ENCODE measurements at regions not wholly inside any gene's neighbourhood (a gene's known extent, or its start where the extent isn't known, plus 50 kb on each side); places are given as distances from the start of the nearest gene placed in this dataset.

GRCh38 chr13:65937251-65937650 is 1292.9 kb downstream of the PCDH9 start:
- Histone ChIP-seq H3K27me3 (no peaks in the 10 kb centered on the region), H3K4me1 (no peaks in the 10 kb centered on the region), H3K27ac (no peak overlapping the region), H3K4me3 (no peak overlapping the region), H3K36me3 (no peaks in the 10 kb centered on the region), H3K9me3 (no peaks in the 10 kb centered on the region)
- 53 to 57% methylated on average over 2 of the region's 2 CpGs for WGBS, 2 donors
- intact Hi-C loops (cut with DNase I): no loop called here
- DNase-seq: no peak
- TF ChIP-seq, protein P1, sequence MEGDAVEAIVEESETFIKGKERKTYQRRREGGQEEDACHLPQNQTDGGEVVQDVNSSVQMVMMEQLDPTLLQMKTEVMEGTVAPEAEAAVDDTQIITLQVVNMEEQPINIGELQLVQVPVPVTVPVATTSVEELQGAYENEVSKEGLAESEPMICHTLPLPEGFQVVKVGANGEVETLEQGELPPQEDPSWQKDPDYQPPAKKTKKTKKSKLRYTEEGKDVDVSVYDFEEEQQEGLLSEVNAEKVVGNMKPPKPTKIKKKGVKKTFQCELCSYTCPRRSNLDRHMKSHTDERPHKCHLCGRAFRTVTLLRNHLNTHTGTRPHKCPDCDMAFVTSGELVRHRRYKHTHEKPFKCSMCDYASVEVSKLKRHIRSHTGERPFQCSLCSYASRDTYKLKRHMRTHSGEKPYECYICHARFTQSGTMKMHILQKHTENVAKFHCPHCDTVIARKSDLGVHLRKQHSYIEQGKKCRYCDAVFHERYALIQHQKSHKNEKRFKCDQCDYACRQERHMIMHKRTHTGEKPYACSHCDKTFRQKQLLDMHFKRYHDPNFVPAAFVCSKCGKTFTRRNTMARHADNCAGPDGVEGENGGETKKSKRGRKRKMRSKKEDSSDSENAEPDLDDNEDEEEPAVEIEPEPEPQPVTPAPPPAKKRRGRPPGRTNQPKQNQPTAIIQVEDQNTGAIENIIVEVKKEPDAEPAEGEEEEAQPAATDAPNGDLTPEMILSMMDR (IDR thresholded peaks at IDR 0.05): no peak
- TF ChIP-seq POLR2A (IDR thresholded peaks at IDR 0.05): no peak

DNA sequence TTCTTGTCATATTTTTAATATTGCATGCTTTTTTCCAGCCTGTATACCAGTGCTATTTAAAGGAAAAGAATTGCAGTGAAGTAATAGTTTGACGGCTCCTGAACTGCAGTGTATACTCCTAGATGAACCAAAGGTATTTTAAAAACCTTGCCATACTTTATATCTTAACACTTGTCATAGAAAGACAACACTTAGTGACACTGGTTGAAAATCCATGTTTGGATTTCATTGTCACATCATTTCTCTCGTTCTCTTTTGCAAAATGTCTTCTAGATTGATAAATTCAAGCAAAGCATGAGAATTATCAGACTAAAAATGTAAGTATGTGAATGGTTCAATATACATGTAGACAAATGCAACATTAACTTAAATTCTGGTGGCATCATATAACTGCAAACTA is 1293.9 kb downstream of the PCDH9 start:
- Histone ChIP-seq H3K27ac (no peak overlapping the region), H3K36me3 (no peaks in the 10 kb centered on the region), H3K9me3 (no peaks in the 10 kb centered on the region), H3K4me3 (no peak overlapping the region), H3K27me3 (no peaks in the 10 kb centered on the region), H3K4me1 (no peaks in the 10 kb centered on the region)
- no peak for TF ChIP-seq POLR2A (IDR thresholded peaks at IDR 0.05)
- TF ChIP-seq, protein P1 (IDR thresholded peaks at IDR 0.05): no peak
- intact Hi-C loops (cut with DNase I): no loop called here
- no peak for DNase-seq
- WGBS, 2 donors: 64 to 69% methylated on average over 2 of the region's 2 CpGs

DNA sequence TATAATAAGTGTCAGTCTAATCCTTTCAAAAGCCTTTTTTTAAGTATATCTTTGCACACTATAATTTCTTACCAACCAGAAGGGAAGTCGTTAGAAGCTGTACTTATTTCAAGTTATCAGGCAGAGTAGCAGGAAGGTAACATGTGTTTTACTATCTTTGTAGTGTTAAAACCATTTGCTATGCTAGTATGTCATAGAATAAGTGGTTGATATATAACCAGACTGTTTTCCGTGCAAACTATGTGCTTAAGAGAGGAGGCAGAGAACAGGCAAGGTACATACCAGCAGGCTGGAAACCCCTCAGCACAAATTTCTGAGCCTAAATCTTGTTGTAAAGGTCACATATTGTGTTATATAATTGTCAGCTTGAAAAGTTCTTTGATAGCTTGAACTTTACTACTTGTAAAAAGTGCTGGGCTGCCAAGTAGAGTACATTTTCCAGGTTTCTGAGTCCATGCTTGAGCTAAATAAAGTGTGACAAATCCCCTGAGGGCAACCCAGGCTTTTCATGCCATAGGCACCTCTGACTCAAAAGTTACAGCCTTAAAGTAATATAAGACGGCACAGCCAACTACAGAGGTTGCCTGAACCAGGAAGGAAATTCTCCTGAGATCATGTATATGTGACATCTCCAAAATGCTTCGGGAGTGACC is 1297.4 kb downstream of the PCDH9 start:
- no peak for DNase-seq
- Histone ChIP-seq H3K9me3 (no peaks in the 10 kb centered on the region), H3K27ac (no peak overlapping the region), H3K4me1 (no peaks in the 10 kb centered on the region), H3K27me3 (no peaks in the 10 kb centered on the region), H3K4me3 (no peak overlapping the region), H3K36me3 (no peaks in the 10 kb centered on the region)
- WGBS, 2 donors: 45 to 46% methylated on average over 4 of the region's 4 CpGs
- intact Hi-C loops (cut with DNase I): no loop called here
- TF ChIP-seq, protein P1 (IDR thresholded peaks at IDR 0.05): no peak
- no peak for TF ChIP-seq POLR2A (IDR thresholded peaks at IDR 0.05)

- Histone ChIP-seq H3K4me3 (no peak overlapping the region), H3K27ac (no peak overlapping the region), H3K9me3 (no peaks in the 10 kb centered on the region), H3K36me3 (no peaks in the 10 kb centered on the region), H3K27me3 (no peaks in the 10 kb centered on the region), H3K4me1 (no peaks in the 10 kb centered on the region)
- DNase-seq: no peak
- intact Hi-C loops (cut with DNase I): no loop called here
- TF ChIP-seq, protein P1 (IDR thresholded peaks at IDR 0.05): no peak
- no peak for TF ChIP-seq POLR2A (IDR thresholded peaks at IDR 0.05)
- WGBS, 2 donors: 53 to 75% methylated on average over 2 of the region's 2 CpGs
Observed at GRCh38 chr13:65932013-65932412, 1298.1 kb downstream of the PCDH9 start.

GRCh38 chr13:65929436-65929835 is 1300.7 kb downstream of the PCDH9 start:
- intact Hi-C loops (cut with DNase I): no loop called here
- no peak for DNase-seq
- WGBS, 2 donors: 64 to 65% methylated on average over 3 of the region's 3 CpGs

More at GRCh38 chr13:65929436-65929835, 1300.7 kb downstream of the PCDH9 start:
- Histone ChIP-seq H3K36me3 (no peaks in the 10 kb centered on the region), H3K9me3 (no peaks in the 10 kb centered on the region), H3K27ac (no peak overlapping the region), H3K4me3 (no peak overlapping the region), H3K4me1 (no peaks in the 10 kb centered on the region), H3K27me3 (no peaks in the 10 kb centered on the region)
- TF ChIP-seq, protein P1 (IDR thresholded peaks at IDR 0.05): no peak
- TF ChIP-seq POLR2A (IDR thresholded peaks at IDR 0.05): no peak
